Fibroblast of lung (primary cell): ENCODE measurements at regions not wholly inside any gene's neighbourhood (a gene's known extent, or its start where the extent isn't known, plus 50 kb on each side); places are given as distances from the start of the nearest gene placed in this dataset.

ENCODE experiments used
- DNase-seq, 2 donors: peaks; one replicate each; pipeline versions ENCODE4 v3.0.0 to v3.0.0-alpha.2; 2010; ENCODE audit warnings: low read depth in 2 of 2
- H2AFZ ChIP-seq: 2 replicates; pipeline ENCODE4 v1.5.1; 2012; ENCODE audit warnings: low read length, control low read depth, inconsistent platforms
- H3K27ac ChIP-seq: 2 replicates; pipeline ENCODE4 v1.5.1; 2011; ENCODE audit warnings: low read length, control low read depth; ENCODE audit not compliant: insufficient read depth
- H3K27me3 ChIP-seq: 2 replicates; pipeline ENCODE4 v1.5.1; 2011; ENCODE audit warnings: mild to moderate bottlenecking, low read length; ENCODE audit not compliant: control insufficient read depth, insufficient read depth
- H3K36me3 ChIP-seq: 2 replicates; pipeline ENCODE4 v1.5.1; 2011; ENCODE audit warnings: low read length; ENCODE audit not compliant: control insufficient read depth, insufficient read depth
- H3K4me1 ChIP-seq: 2 replicates; pipeline ENCODE4 v1.5.1; 2011; ENCODE audit warnings: low read length; ENCODE audit not compliant: control insufficient read depth, insufficient read depth; ENCODE audit errors: extremely low read depth
- H3K4me2 ChIP-seq: 2 replicates; pipeline ENCODE4 v1.5.1; 2011; ENCODE audit warnings: low read length, control low read depth; ENCODE audit not compliant: insufficient read depth; ENCODE audit errors: extremely low read depth
- H3K4me3 ChIP-seq, 4 experiments: fragments of 200-600 bp in 1 of 4; sonication (generic) in 1 of 4; replicated peaks in 1 of 4; 2 replicates each; pipeline ENCODE4 v1.5.1; 2011 to 2016; ENCODE audit warnings: low read length in 4 of 4, low read depth in 3 of 4, mild to moderate bottlenecking in 3 of 4, control low read depth in 2 of 4, inconsistent platforms in 1 of 4, mixed read lengths in 1 of 4; ENCODE audit not compliant: insufficient read depth in 1 of 4; ENCODE audit errors: control extremely low read depth in 1 of 4
- H3K79me2 ChIP-seq: 2 replicates; pipeline ENCODE4 v1.5.1; 2012; ENCODE audit warnings: mild to moderate bottlenecking, low read length, inconsistent platforms; ENCODE audit not compliant: control insufficient read depth, insufficient read depth
- H3K9ac ChIP-seq: 2 replicates; pipeline ENCODE4 v1.5.1; 2011; ENCODE audit warnings: mild to moderate bottlenecking, low read length, control low read depth; ENCODE audit not compliant: insufficient read depth
- H3K9me3 ChIP-seq: 2 replicates; pipeline ENCODE4 v1.5.1; 2012; ENCODE audit warnings: low read depth, low read length; ENCODE audit not compliant: control insufficient read depth, insufficient read depth
- H4K20me1 ChIP-seq: 2 replicates; pipeline ENCODE4 v1.5.1; 2011; ENCODE audit warnings: low read length; ENCODE audit not compliant: control insufficient read depth, insufficient read depth; ENCODE audit errors: extremely low read depth
- EZH2 ChIP-seq: IDR thresholded peaks from 2 replicates; pipeline ENCODE4 v1.5.1; 2012; ENCODE audit warnings: low read length, control low read depth, mild to moderate bottlenecking; ENCODE audit errors: missing control alignments
- TF ChIP-seq, protein P1 (sequence below), 2 donors: IDR thresholded peaks in 1 of 2; conservative IDR thresholded peaks in 1 of 2; 1 replicate in 1 of 2; 2 replicates in 1 of 2; pipeline ENCODE4 v1.5.1; 2011 to 2012; ENCODE audit warnings: low read length in 2 of 2, control low read depth in 1 of 2, inconsistent platforms in 1 of 2, low read depth in 1 of 2, mild to moderate bottlenecking in 1 of 2

GRCh38 chr2:5897249-5897648, 205.1 kb downstream of the SOX11 start:
- no peaks in the 10 kb centered on the region for H3K27me3 ChIP-seq
- H3K9me3 ChIP-seq: no peaks in the 10 kb centered on the region
- H3K9ac ChIP-seq: no peak overlapping the region
- no peak overlapping the region for H3K4me3 ChIP-seq
- no peaks in the 10 kb centered on the region for H3K4me1 ChIP-seq
- H3K36me3 ChIP-seq: no peaks in the 10 kb centered on the region
- H3K27ac ChIP-seq: no peak overlapping the region
- H3K4me2 ChIP-seq: no peak overlapping the region
- TF ChIP-seq, protein P1, sequence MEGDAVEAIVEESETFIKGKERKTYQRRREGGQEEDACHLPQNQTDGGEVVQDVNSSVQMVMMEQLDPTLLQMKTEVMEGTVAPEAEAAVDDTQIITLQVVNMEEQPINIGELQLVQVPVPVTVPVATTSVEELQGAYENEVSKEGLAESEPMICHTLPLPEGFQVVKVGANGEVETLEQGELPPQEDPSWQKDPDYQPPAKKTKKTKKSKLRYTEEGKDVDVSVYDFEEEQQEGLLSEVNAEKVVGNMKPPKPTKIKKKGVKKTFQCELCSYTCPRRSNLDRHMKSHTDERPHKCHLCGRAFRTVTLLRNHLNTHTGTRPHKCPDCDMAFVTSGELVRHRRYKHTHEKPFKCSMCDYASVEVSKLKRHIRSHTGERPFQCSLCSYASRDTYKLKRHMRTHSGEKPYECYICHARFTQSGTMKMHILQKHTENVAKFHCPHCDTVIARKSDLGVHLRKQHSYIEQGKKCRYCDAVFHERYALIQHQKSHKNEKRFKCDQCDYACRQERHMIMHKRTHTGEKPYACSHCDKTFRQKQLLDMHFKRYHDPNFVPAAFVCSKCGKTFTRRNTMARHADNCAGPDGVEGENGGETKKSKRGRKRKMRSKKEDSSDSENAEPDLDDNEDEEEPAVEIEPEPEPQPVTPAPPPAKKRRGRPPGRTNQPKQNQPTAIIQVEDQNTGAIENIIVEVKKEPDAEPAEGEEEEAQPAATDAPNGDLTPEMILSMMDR (conservative IDR thresholded peaks at IDR 0.05 in 1 of 2, IDR thresholded peaks at IDR 0.05 in 1 of 2; ENCODE audit: low read depth in 1 of 2, low read length in 2 of 2): no peak
- no peak for TF ChIP-seq EZH2
- no peak for DNase-seq
- no peak overlapping the region for H2AFZ ChIP-seq
- no peaks in the 10 kb centered on the region for H4K20me1 ChIP-seq
- H3K79me2 ChIP-seq: no peaks in the 10 kb centered on the region

- H3K9me3 ChIP-seq: no peaks in the 10 kb centered on the region
- no peak overlapping the region for H3K9ac ChIP-seq
- H3K4me1 ChIP-seq: no peaks in the 10 kb centered on the region
- no peaks in the 10 kb centered on the region for H3K79me2 ChIP-seq
- no peaks in the 10 kb centered on the region for H3K36me3 ChIP-seq
- H3K27me3 ChIP-seq: no peaks in the 10 kb centered on the region
- TF ChIP-seq EZH2: no peak
- TF ChIP-seq, protein P1 (conservative IDR thresholded peaks at IDR 0.05 in 1 of 2, IDR thresholded peaks at IDR 0.05 in 1 of 2; ENCODE audit: low read depth in 1 of 2, low read length in 2 of 2): no peak
- no peaks in the 10 kb centered on the region for H4K20me1 ChIP-seq
- no peak overlapping the region for H3K27ac ChIP-seq
- no peak overlapping the region for H3K4me3 ChIP-seq
- H3K4me2 ChIP-seq: no peak overlapping the region
- DNase-seq: no peak
- H2AFZ ChIP-seq: no peak overlapping the region
Observed at GRCh38 chr2:5898667-5899066, 206.5 kb downstream of the SOX11 start.

- no peak overlapping the region for H2AFZ ChIP-seq
- no peak for TF ChIP-seq EZH2
- TF ChIP-seq, protein P1 (conservative IDR thresholded peaks at IDR 0.05 in 1 of 2, IDR thresholded peaks at IDR 0.05 in 1 of 2; ENCODE audit: low read depth in 1 of 2, low read length in 2 of 2): no peak
- no peak overlapping the region for H3K4me3 ChIP-seq
- no peaks in the 10 kb centered on the region for H3K4me1 ChIP-seq
- H3K9me3 ChIP-seq: no peaks in the 10 kb centered on the region
- no peak overlapping the region for H3K9ac ChIP-seq
- DNase-seq: no peak
- H3K27me3 ChIP-seq: no peaks in the 10 kb centered on the region
- no peaks in the 10 kb centered on the region for H3K36me3 ChIP-seq
- no peak overlapping the region for H3K4me2 ChIP-seq
- H3K27ac ChIP-seq: no peak overlapping the region
- no peaks in the 10 kb centered on the region for H3K79me2 ChIP-seq
- H4K20me1 ChIP-seq: no peaks in the 10 kb centered on the region
Observed at GRCh38 chr2:5905661-5906060, 213.5 kb downstream of the SOX11 start.
